MM.1S (cell line): ENCODE measurements at regions not wholly inside any gene's neighbourhood (a gene's known extent, or its start where the extent isn't known, plus 50 kb on each side); places are given as distances from the start of the nearest gene placed in this dataset.

ENCODE experiments used
- DNase-seq: peaks from one replicate; pipeline ENCODE4 v3.0.0-alpha.2; 2015
- H2AFZ ChIP-seq: fragments of 300-600 bp; sonication (generic); 2 replicates; pipeline ENCODE4 v1.6.0; 2016; ENCODE audit warnings: antibody characterized with exemption, low read length
- H3F3A ChIP-seq: fragments of 300-600 bp; sonication (generic); 2 replicates; pipeline ENCODE4 v1.6.1; 2016; ENCODE audit warnings: mild to moderate bottlenecking, antibody characterized with exemption, low read length, moderate library complexity, mixed read lengths; ENCODE audit not compliant: insufficient read depth
- H3K27ac ChIP-seq: fragments of 300-600 bp; sonication (generic); 2 replicates; pipeline ENCODE4 v1.5.1; 2016; ENCODE audit warnings: mild to moderate bottlenecking, low read length
- H3K27me3 ChIP-seq: fragments of 300-600 bp; sonication (generic); replicated peaks from 2 replicates; pipeline ENCODE4 v1.6.0; 2016; ENCODE audit warnings: low read length; ENCODE audit not compliant: insufficient read depth
- H3K36me3 ChIP-seq: fragments of 300-600 bp; sonication (generic); replicated peaks from 2 replicates; pipeline ENCODE4 v1.6.1; 2016; ENCODE audit warnings: mild to moderate bottlenecking, low read length, mixed read lengths; ENCODE audit not compliant: insufficient read depth
- H3K4me1 ChIP-seq: fragments of 300-600 bp; sonication (generic); 2 replicates; pipeline ENCODE4 v1.6.1; 2016; ENCODE audit warnings: low read length, mixed read lengths
- H3K4me2 ChIP-seq: fragments of 300-600 bp; sonication (generic); 2 replicates; pipeline ENCODE4 v1.6.0; 2016; ENCODE audit warnings: low read depth, low read length
- H3K4me3 ChIP-seq: fragments of 300-600 bp; sonication (generic); 2 replicates; pipeline ENCODE4 v1.5.1; 2016; ENCODE audit warnings: low read length, mixed read lengths
- H3K79me2 ChIP-seq: fragments of 300-600 bp; sonication (generic); 2 replicates; pipeline ENCODE4 v1.6.1; 2016; ENCODE audit warnings: mixed run types, low read length, mixed read lengths
- H3K9ac ChIP-seq: fragments of 300-600 bp; sonication (generic); 2 replicates; pipeline ENCODE4 v1.6.1; 2016; ENCODE audit warnings: low read length, mixed read lengths
- H3K9me2 ChIP-seq: fragments of 300-600 bp; sonication (generic); replicated peaks from 2 replicates; pipeline ENCODE4 v1.6.1; 2016; ENCODE audit warnings: mild to moderate bottlenecking, low read length, mixed read lengths; ENCODE audit not compliant: insufficient read depth
- H3K9me3 ChIP-seq: fragments of 300-600 bp; sonication (generic); replicated peaks from 2 replicates; pipeline ENCODE4 v1.6.1; 2016; ENCODE audit warnings: mild to moderate bottlenecking, low read length, mixed read lengths; ENCODE audit not compliant: insufficient read depth
- H4K20me1 ChIP-seq: fragments of 300-600 bp; sonication (generic); 2 replicates; pipeline ENCODE4 v1.6.1; 2016; ENCODE audit warnings: mild to moderate bottlenecking, low read length, moderate library complexity, mixed read lengths; ENCODE audit not compliant: insufficient read depth
- EZH2 ChIP-seq: fragments of 300-600 bp; sonication (generic); optimal IDR thresholded peaks from 2 replicates; pipeline ENCODE3; 2017; ENCODE audit warnings: low read depth, mild to moderate bottlenecking, antibody characterized with exemption, low read length, mixed read lengths
- EZH2phosphoT487 ChIP-seq: fragments of 300-600 bp; sonication (generic); IDR thresholded peaks from 2 replicates; pipeline ENCODE4 v1.6.1; 2018; ENCODE audit warnings: antibody characterized with exemption, low read length
- TF ChIP-seq, protein P1 (sequence below): fragments of 300-600 bp; sonication (generic); IDR thresholded peaks from 2 replicates; pipeline ENCODE4 v1.5.1; 2016; ENCODE audit warnings: antibody characterized with exemption, low read length, mixed read lengths

DNA sequence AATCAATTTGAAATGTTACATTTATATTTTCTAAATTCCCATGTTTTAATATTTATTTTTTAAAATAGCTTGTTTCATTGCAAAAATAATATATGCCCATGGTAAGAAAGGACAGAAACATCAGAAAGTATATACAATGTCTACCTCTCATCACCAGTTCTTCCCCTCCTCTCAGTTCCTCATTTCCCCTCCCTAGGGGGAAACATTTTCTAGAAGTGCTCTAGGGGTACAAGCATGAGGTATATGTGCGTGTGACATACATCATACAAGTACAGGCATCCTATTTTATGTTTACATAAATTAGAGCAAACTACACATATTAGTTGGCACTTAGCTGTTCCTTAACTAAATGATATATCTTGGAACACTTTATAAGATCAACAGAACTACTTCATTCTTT lies 189.3 kb upstream of the VEPH1 start:
- H3K9me3 ChIP-seq: no peaks in the 10 kb centered on the region
- H3K79me2 ChIP-seq: no peaks in the 10 kb centered on the region
- DNase-seq: no peak

DNA sequence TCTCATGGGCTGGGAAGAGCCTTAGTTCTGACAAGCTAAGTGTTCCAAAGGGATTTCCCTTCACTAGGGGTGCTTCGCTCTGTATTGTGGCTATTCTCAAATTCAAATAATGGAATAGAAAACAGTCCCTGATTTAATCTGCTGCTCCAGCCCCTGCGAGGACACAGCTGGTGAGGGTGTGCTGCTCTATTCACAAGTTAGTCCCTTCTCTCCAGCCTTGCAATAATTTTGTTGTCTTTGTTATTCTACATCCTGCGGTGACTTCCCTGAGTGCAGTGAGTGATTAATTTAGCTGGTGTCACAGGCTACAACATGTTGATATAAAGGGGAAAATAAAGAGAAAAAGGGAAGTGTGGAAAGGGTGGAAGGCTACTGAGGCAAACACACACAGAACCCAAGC lies 180.5 kb upstream of the VEPH1 start:
- no peak overlapping the region for H3K4me2 ChIP-seq
- no peak overlapping the region for H2AFZ ChIP-seq
- no peaks in the 10 kb centered on the region for H3K36me3 ChIP-seq
- H3K4me1 ChIP-seq: no peaks in the 10 kb centered on the region
- H3K27ac ChIP-seq: no peak overlapping the region
- no peaks in the 10 kb centered on the region for H3K9me3 ChIP-seq
- H3K4me3 ChIP-seq: no peak overlapping the region
- H4K20me1 ChIP-seq: no peaks in the 10 kb centered on the region
- H3K9me2 ChIP-seq: no peaks in the 10 kb centered on the region
- no peaks in the 10 kb centered on the region for H3F3A ChIP-seq
- no peaks in the 10 kb centered on the region for H3K27me3 ChIP-seq
- no peaks in the 10 kb centered on the region for H3K79me2 ChIP-seq
- H3K9ac ChIP-seq: no peak overlapping the region
- DNase-seq: no peak
- TF ChIP-seq EZH2: no peak
- no peak for TF ChIP-seq EZH2phosphoT487
- TF ChIP-seq, protein P1, sequence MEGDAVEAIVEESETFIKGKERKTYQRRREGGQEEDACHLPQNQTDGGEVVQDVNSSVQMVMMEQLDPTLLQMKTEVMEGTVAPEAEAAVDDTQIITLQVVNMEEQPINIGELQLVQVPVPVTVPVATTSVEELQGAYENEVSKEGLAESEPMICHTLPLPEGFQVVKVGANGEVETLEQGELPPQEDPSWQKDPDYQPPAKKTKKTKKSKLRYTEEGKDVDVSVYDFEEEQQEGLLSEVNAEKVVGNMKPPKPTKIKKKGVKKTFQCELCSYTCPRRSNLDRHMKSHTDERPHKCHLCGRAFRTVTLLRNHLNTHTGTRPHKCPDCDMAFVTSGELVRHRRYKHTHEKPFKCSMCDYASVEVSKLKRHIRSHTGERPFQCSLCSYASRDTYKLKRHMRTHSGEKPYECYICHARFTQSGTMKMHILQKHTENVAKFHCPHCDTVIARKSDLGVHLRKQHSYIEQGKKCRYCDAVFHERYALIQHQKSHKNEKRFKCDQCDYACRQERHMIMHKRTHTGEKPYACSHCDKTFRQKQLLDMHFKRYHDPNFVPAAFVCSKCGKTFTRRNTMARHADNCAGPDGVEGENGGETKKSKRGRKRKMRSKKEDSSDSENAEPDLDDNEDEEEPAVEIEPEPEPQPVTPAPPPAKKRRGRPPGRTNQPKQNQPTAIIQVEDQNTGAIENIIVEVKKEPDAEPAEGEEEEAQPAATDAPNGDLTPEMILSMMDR: no peak

More for the DNA sequence above, 189.3 kb upstream of the VEPH1 start:
- Histone ChIP-seq H3F3A (no peaks in the 10 kb centered on the region), H2AFZ (no peak overlapping the region), H3K9me2 (no peaks in the 10 kb centered on the region), H4K20me1 (no peaks in the 10 kb centered on the region), H3K36me3 (no peaks in the 10 kb centered on the region), H3K9ac (no peak overlapping the region), H3K27me3 (no peaks in the 10 kb centered on the region), H3K27ac (no peak overlapping the region), H3K4me3 (no peak overlapping the region), H3K4me1 (no peaks in the 10 kb centered on the region), H3K4me2 (no peak overlapping the region)
- no peak for TF ChIP-seq EZH2phosphoT487
- TF ChIP-seq, protein P1: no peak
- no peak for TF ChIP-seq EZH2

DNA sequence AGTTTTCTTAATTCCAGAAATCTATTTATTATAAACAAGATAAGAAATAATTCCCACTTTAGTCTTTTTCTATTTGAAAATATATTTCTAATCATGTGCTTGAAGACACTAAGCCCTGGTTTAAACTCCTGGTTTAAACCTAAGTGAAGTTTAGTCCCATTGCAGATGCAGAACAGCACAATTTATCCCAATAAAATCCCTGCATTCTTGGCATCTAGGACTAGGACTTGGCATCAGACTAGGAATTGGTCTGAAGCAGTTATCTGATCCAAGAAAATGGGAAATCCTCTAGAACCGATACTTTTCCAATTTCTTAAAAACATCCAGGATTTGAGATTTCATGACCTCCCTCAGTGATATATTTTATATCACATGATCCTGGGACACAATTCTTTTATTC lies 168.8 kb upstream of the VEPH1 start:
- Histone ChIP-seq H2AFZ (no peak overlapping the region), H3F3A (no peaks in the 10 kb centered on the region), H3K27ac (no peak overlapping the region), H3K4me2 (no peak overlapping the region), H3K4me1 (no peaks in the 10 kb centered on the region), H3K9me3 (no peaks in the 10 kb centered on the region), H3K27me3 (no peaks in the 10 kb centered on the region), H3K36me3 (no peaks in the 10 kb centered on the region), H3K9ac (no peak overlapping the region), H3K9me2 (no peaks in the 10 kb centered on the region), H4K20me1 (no peaks in the 10 kb centered on the region), H3K79me2 (no peaks in the 10 kb centered on the region), H3K4me3 (no peak overlapping the region)
- no peak for DNase-seq
- no peak for TF ChIP-seq EZH2
- TF ChIP-seq, protein P1: no peak
- TF ChIP-seq EZH2phosphoT487: no peak

DNA sequence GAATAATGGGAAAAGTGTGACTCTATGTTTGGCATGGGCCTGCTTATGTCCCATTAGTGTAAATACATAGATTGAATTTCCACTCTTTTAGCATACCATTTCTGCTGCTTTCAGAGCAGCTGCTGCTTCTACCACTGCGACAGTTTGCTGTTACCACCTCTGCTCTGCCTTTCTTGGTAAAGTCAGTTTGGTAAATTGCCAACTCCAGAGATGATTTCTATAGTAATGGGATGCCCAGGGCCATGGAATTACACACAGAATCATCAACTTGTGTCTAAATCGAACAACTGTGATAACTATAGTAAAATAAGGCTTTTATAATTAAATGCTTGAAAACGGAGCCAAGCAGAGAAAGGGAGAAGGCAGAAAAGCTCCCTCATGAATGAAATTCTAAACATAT lies 168.4 kb upstream of the VEPH1 start:
- no peak overlapping the region for H3K27ac ChIP-seq
- no peaks in the 10 kb centered on the region for H3K27me3 ChIP-seq
- H3K79me2 ChIP-seq: no peaks in the 10 kb centered on the region
- TF ChIP-seq EZH2phosphoT487 (no peak), EZH2 (no peak)
- TF ChIP-seq, protein P1: no peak
- H3K9me3 ChIP-seq: no peaks in the 10 kb centered on the region
- no peaks in the 10 kb centered on the region for H3F3A ChIP-seq
- no peak overlapping the region for H3K4me3 ChIP-seq
- no peak overlapping the region for H3K4me2 ChIP-seq
- H3K4me1 ChIP-seq: no peaks in the 10 kb centered on the region
- H3K9me2 ChIP-seq: no peaks in the 10 kb centered on the region
- H3K9ac ChIP-seq: no peak overlapping the region
- no peaks in the 10 kb centered on the region for H4K20me1 ChIP-seq
- H3K36me3 ChIP-seq: no peaks in the 10 kb centered on the region
- no peak overlapping the region for H2AFZ ChIP-seq
- DNase-seq: no peak
